Activated CD8-positive, alpha-beta memory T cell treated with anti-CD3 and anti-CD28 coated beads, Interleukin-2, amount 50 U/mL, for 48 hours (primary cell): ENCODE measurements at regions not wholly inside any gene's neighbourhood (a gene's known extent, or its start where the extent isn't known, plus 50 kb on each side); places are given as distances from the start of the nearest gene placed in this dataset.
"Not testable (repeated sequence)": the region's sequence is repeated elsewhere in the genome, so short reads cannot be mapped to it uniquely, and the experiment has no call there.

Experiments used
- DNase-seq: peaks from one replicate; pipeline ENCODE4 v3.0.0-alpha.2; 2020

GRCh38 chr1:234915924-234916675 is 212.5 kb downstream of the TOMM20 start:
- no peak for DNase-seq

GRCh38 chr1:234914606-234915290 is 213.9 kb downstream of the TOMM20 start:
- no peak for DNase-seq

GRCh38 chr1:234913771-234914170 is 214.9 kb downstream of the TOMM20 start:
- no peak for DNase-seq

- no peak for DNase-seq
These were observed 215.4 kb downstream of the TOMM20 start for GRCh38 chr1:234913278-234913649.

- no peak for DNase-seq
These were observed 215.9 kb downstream of the TOMM20 start for GRCh38 chr1:234912548-234913277.

GRCh38 chr1:234911787-234912186 is 216.8 kb downstream of the TOMM20 start:
- no peak for DNase-seq

- not testable (repeated sequence) for DNase-seq
These were observed 217.5 kb downstream of the TOMM20 start for GRCh38 chr1:234911136-234911535.

- DNase-seq = no peak
These were observed 218.8 kb downstream of the TOMM20 start for GRCh38 chr1:234909851-234910250.

GRCh38 chr1:234909307-234909810 is 219.3 kb downstream of the TOMM20 start:
- DNase-seq = no peak

GRCh38 chr1:234908571-234908970 is 220.1 kb downstream of the TOMM20 start:
- DNase-seq = no peak

- DNase-seq = no peak
These were observed 220.7 kb downstream of the TOMM20 start for GRCh38 chr1:234907940-234908405.

- DNase-seq = no peak
These were observed 221.3 kb downstream of the TOMM20 start for GRCh38 chr1:234907208-234907939.

- no peak for DNase-seq
These were observed 222.0 kb downstream of the TOMM20 start for GRCh38 chr1:234906654-234907053.

- DNase-seq = no peak
These were observed 225.7 kb downstream of the TOMM20 start for GRCh38 chr1:234902774-234903547.

GRCh38 chr1:234901491-234902049 is 227.1 kb downstream of the TOMM20 start:
- DNase-seq = no peak

- DNase-seq = no peak
These were observed 228.0 kb downstream of the TOMM20 start for GRCh38 chr1:234900595-234900994.

- DNase-seq = no peak
These were observed 228.9 kb downstream of the TOMM20 start for GRCh38 chr1:234899730-234900072.

GRCh38 chr1:234899041-234899729 is 229.5 kb downstream of the TOMM20 start:
- DNase-seq = no peak

- DNase-seq = no peak
These were observed 230.1 kb downstream of the TOMM20 start for GRCh38 chr1:234898455-234899033.

GRCh38 chr1:234897754-234898454 is 230.7 kb downstream of the TOMM20 start:
- no peak for DNase-seq
